Caco-2 (cell line): ENCODE measurements at regions not wholly inside any gene's neighbourhood (a gene's known extent, or its start where the extent isn't known, plus 50 kb on each side); places are given as distances from the start of the nearest gene placed in this dataset.

ENCODE experiments used
- BruUV-seq: library from RNA; stranded (reverse); fragments of 400-500 nt; replicated peaks from 2 replicates; lab custom pipeline; 2021; lab: Mats Ljungman, UMichigan
- CTCF ChIA-PET: fragments of 300-600 bp; sonication (Branson Sonifier 250); formaldehyde crosslinking; loops from one replicate; lab custom pipeline; 2022; ENCODE audit warnings: antibody characterized with exemption; lab: Charles Lee
- POLR2A ChIA-PET: fragments of 300-600 bp; sonication (Branson Sonifier 250); formaldehyde crosslinking; loops from one replicate; lab custom pipeline; 2022; ENCODE audit warnings: antibody characterized with exemption; lab: Charles Lee
- DNase-seq, 2 experiments: peaks; one replicate each; pipeline versions ENCODE4 v3.0.0 to v3.0.0-alpha.2; 2020 to 2022
- H3K27me3 ChIP-seq: replicated peaks from 2 replicates; pipeline ENCODE4 v1.6.0; 2011; ENCODE audit warnings: low read length; ENCODE audit not compliant: control insufficient read depth, insufficient read depth
- H3K36me3 ChIP-seq: 2 replicates; pipeline ENCODE4 v1.5.1; 2011; ENCODE audit warnings: low read length; ENCODE audit not compliant: control insufficient read depth, insufficient read depth
- H3K4me1 ChIP-seq: fragments of 250-450 bp; sonication (Bioruptor Pico); 2 replicates; pipeline ENCODE4 v1.5.1; 2020; ENCODE audit warnings: mild to moderate bottlenecking
- H3K4me3 ChIP-seq: 2 replicates; pipeline ENCODE4 v1.5.1; 2011; ENCODE audit warnings: low read depth, mild to moderate bottlenecking, control low read depth, low read length
- H3K9me3 ChIP-seq: fragments of 250-450 bp; sonication (Bioruptor Pico); 2 replicates; pipeline ENCODE4 v1.5.1; 2020; ENCODE audit warnings: mild to moderate bottlenecking, moderate library complexity
- H3K27ac Mint-ChIP-seq: one replicate; pipeline ENCODE4 v1.8.0; 2022; ENCODE audit warnings: mixed read lengths; ENCODE audit not compliant: unreplicated experiment
- H3K27me3 Mint-ChIP-seq: one replicate; pipeline ENCODE4 v1.8.0; 2022; ENCODE audit warnings: mixed read lengths; ENCODE audit not compliant: insufficient read depth, unreplicated experiment
- H3K36me3 Mint-ChIP-seq: one replicate; pipeline ENCODE4 v1.8.0; 2022; ENCODE audit warnings: mild to moderate bottlenecking, mixed read lengths; ENCODE audit not compliant: insufficient read depth, unreplicated experiment
- H3K4me1 Mint-ChIP-seq: one replicate; pipeline ENCODE4 v1.8.0; 2022; ENCODE audit warnings: low read depth, mixed read lengths; ENCODE audit not compliant: unreplicated experiment
- H3K4me3 Mint-ChIP-seq: one replicate; pipeline ENCODE4 v1.8.0; 2022; ENCODE audit warnings: mild to moderate bottlenecking, moderate library complexity, mixed read lengths; ENCODE audit not compliant: unreplicated experiment
- H3K9me3 Mint-ChIP-seq: one replicate; pipeline ENCODE4 v1.8.0; 2022; ENCODE audit warnings: mixed read lengths; ENCODE audit not compliant: unreplicated experiment
- CTCF ChIP-seq, 2 experiments: fragments of 200-600 bp in 1 of 2; IDR thresholded peaks; 1 replicate in 1 of 2; 2 replicates in 1 of 2; pipeline versions ENCODE4 v1.5.1 to v1.8.0; 2011 to 2022; ENCODE audit warnings: antibody characterized with exemption in 1 of 2, control low read depth in 1 of 2, inconsistent platforms in 1 of 2, low read depth in 1 of 2, low read length in 1 of 2, mild to moderate bottlenecking in 1 of 2, moderate library complexity in 1 of 2; ENCODE audit not compliant: insufficient read depth in 1 of 2, severe bottlenecking in 1 of 2, unreplicated experiment in 1 of 2
- intact Hi-C: fragments of 100-400 bp; cut with micrococcal nuclease; formaldehyde crosslinking; loops from one replicate; pipeline ENCODE4 v1.10.0; 2022; ENCODE audit not compliant: unreplicated experiment

- intact Hi-C loops: no loop called here
- Mint-ChIP-seq H3K36me3 (no peaks in the 10 kb centered on the region), H3K27ac (peak overlapping the region; percentile 52), H3K27me3 (no peaks in the 10 kb centered on the region), H3K4me3 (no peak overlapping the region), H3K4me1 (peaks cover 15% of the 10 kb centered on the region), H3K9me3 (no peaks in the 10 kb centered on the region)
- H3K4me1 ChIP-seq: peaks cover 28% of the 10 kb centered on the region
- 0 out of 2 replicates have a peak, but pooled peaks cover 4% of the 10 kb centered on the region for H3K9me3 ChIP-seq
- H3K36me3 ChIP-seq: no peaks in the 10 kb centered on the region
- no peak for DNase-seq
- H3K27me3 ChIP-seq: no peaks in the 10 kb centered on the region
- no peak for TF ChIP-seq CTCF (IDR thresholded peaks at IDR 0.05; ENCODE audit: insufficient read depth in 1 of 2, low read depth in 1 of 2, low read length in 1 of 2, severe bottlenecking in 1 of 2, unreplicated experiment in 1 of 2)
- no peak overlapping the region for H3K4me3 ChIP-seq
- ChIA-PET CTCF (no interaction called here), POLR2A (no interaction called here)
- BruUV-seq: no TSS peak
Observed at GRCh38 chr6:116996842-116997241, 119.8 kb downstream of the RFX6 start.

- Mint-ChIP-seq H3K27ac (peak overlapping the region; percentile 52), H3K9me3 (no peaks in the 10 kb centered on the region), H3K4me3 (peak overlapping the region; percentile 36), H3K27me3 (no peaks in the 10 kb centered on the region), H3K36me3 (no peaks in the 10 kb centered on the region), H3K4me1 (peaks cover 15% of the 10 kb centered on the region)
- 0 out of 2 replicates have a peak, but pooled peaks cover 4% of the 10 kb centered on the region for H3K9me3 ChIP-seq
- ChIA-PET POLR2A (no interaction called here), CTCF (interaction anchor here (0.6 kb wide), 1 partner anchor 116 kb away, joined by 4 read pairs; no protein-coding TSS in a partner anchor)
- no peaks in the 10 kb centered on the region for H3K36me3 ChIP-seq
- BruUV-seq: no TSS peak
- DNase-seq: peak in 1 of 2 experiments; percentile 9
- no peak overlapping the region for H3K4me3 ChIP-seq
- no peak for TF ChIP-seq CTCF (IDR thresholded peaks at IDR 0.05; ENCODE audit: insufficient read depth in 1 of 2, low read depth in 1 of 2, low read length in 1 of 2, severe bottlenecking in 1 of 2, unreplicated experiment in 1 of 2)
- no peaks in the 10 kb centered on the region for H3K27me3 ChIP-seq
- peaks cover 28% of the 10 kb centered on the region for H3K4me1 ChIP-seq
- intact Hi-C loops: no loop called here
Observed at GRCh38 chr6:116997496-116997895, 120.5 kb downstream of the RFX6 start.

GRCh38 chr6:117007659-117008058 is 130.6 kb downstream of the RFX6 start:
- H3K4me3 Mint-ChIP-seq: no peak overlapping the region
- no peaks in the 10 kb centered on the region for H3K36me3 ChIP-seq
- DNase-seq: no peak
- no peak for TF ChIP-seq CTCF (IDR thresholded peaks at IDR 0.05; ENCODE audit: insufficient read depth in 1 of 2, low read depth in 1 of 2, low read length in 1 of 2, severe bottlenecking in 1 of 2, unreplicated experiment in 1 of 2)
- no peak overlapping the region for H3K27ac Mint-ChIP-seq
- H3K4me3 ChIP-seq: no peak overlapping the region
- H3K4me1 Mint-ChIP-seq: peaks cover 7% of the 10 kb centered on the region
- H3K4me1 ChIP-seq: peaks cover 5% of the 10 kb centered on the region; the same call in 1 of the 2 replicates
- POLR2A ChIA-PET: no interaction called here
- peaks cover 4% of the 10 kb centered on the region for H3K36me3 Mint-ChIP-seq
- H3K27me3 ChIP-seq: no peaks in the 10 kb centered on the region
- no peaks in the 10 kb centered on the region for H3K27me3 Mint-ChIP-seq
- peaks cover 11% of the 10 kb centered on the region for H3K9me3 Mint-ChIP-seq
- intact Hi-C loops: no loop called here
- H3K9me3 ChIP-seq: no peaks in the 10 kb centered on the region
- BruUV-seq: no TSS peak
- CTCF ChIA-PET: no interaction called here
